ENCODE measurements at regions not wholly inside any gene's neighbourhood (a gene's known extent, or its start where the extent isn't known, plus 50 kb on each side); places are given as distances from the start of the nearest gene placed in this dataset.
"Not testable (repeated sequence)": the region's sequence is repeated elsewhere in the genome, so short reads cannot be mapped to it uniquely, and the experiment has no call there.

DNA sequence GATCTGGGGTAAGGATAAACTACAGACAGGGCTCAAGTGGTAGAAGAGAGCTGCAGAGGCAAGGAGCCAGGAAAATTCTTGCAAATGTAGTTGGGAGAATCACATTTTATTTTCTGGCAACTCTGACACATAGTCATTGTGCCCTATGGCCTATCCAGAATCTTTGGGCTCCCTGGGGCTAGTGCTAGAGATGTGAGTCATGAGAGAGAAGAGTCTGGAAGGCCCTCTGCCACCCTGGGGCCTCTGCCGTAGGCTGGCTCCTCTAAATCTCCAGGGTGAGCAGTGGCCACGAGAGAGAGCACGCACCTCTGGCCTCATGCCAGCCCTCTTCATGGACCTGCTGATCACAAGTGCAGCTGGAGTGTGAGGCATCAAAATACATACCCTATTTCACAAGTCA lies 74.3 kb upstream of the SSBP2 start:
- DNase-seq = no peak

DNA sequence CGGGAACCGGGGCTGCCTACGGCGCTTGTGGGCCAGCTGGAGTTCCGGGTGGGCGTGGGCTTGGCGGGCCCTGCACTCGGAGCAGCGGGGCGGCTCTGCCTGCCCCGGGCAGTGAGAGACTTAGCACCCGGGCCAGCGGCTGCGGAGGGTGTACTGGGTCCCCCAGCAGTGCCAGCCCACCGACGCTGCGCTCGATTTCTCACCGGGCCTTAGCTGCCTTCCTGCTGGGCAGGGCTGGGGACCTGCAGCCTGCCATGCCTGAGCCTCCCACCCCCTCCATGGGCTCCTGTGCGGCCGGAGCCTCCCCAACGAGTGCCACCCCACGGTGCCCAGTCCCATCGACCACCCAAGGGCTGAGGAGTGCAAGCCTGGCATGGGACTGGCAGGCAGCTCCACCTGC lies 72.8 kb upstream of the SSBP2 start:
- DNase-seq = not testable (repeated sequence)

- no peak for DNase-seq
These were observed 70.0 kb upstream of the SSBP2 start for GRCh38 chr5:81820863-81821262.

DNA sequence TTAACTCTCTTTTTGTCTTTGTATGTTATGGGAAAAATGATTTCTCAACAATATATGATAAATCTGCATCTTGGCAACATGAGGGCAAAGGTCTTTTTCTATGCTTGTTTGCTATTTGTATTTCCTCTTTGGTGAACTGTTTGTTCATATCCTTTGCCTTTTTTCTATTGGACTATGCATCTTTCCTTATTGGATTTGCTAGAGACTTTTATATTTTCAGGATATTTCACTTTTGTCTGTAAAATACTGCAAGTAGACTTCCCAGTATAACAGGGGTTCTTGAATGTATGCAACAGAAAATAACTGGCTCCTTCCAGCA lies 69.4 kb upstream of the SSBP2 start:
- DNase-seq = no peak

DNA sequence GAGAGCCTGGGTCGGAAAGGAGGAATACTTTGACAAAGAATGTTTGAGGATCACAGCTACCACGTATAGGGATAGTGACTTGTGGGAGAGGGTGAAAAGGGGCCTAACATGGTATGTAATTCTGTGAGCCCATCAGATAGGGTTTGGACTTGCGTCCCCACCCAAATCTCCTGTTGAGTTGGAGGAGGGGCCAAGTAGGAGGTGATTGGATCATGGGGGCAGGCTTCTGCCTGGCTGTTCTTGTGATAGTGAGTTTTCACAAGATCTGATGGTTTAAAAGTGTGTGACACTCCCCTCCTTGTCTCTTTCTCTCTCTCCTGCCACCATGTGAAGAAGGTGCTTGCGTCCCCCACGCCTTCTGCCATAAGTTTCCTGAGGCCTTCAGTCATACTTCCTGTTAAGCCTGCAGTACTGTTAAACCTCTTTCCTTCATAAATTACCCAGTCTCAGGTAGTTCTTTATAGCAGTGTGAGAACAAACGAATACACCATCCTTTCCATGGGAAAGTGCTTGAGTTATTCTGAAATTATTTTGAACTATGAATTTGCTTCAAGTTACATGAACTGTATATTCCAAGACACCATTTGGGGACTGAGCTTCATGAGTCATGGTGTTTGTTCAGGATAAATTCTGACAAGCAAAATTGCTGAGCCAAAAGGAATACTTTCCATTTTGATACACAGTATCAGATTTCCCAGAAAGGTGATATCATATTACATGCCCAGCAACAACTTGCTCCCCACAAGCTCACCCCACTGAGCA lies 68.8 kb upstream of the SSBP2 start:
- no peak for DNase-seq

DNA sequence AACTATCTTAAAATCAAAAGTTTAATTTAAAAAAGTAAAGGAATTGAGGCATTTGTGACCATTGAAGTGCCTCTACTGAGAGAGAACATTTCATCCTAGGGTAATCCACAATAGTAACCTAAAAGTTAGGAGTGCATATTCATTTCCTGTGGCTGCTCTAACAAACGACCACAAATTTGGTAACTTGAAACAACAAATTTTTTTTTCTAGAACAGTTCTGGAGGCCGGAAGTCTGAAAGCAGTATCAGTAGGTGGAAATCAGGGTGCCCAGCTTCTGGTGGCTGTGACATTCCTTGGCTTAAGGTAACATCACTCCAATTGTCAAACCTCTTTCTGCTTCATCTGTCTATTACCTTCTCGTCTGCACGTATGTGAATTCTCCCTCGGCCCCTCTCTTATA lies 67.1 kb upstream of the SSBP2 start:
- DNase-seq = no peak

- DNase-seq = no peak
These were observed 66.2 kb upstream of the SSBP2 start for GRCh38 chr5:81817086-81817485.

DNA sequence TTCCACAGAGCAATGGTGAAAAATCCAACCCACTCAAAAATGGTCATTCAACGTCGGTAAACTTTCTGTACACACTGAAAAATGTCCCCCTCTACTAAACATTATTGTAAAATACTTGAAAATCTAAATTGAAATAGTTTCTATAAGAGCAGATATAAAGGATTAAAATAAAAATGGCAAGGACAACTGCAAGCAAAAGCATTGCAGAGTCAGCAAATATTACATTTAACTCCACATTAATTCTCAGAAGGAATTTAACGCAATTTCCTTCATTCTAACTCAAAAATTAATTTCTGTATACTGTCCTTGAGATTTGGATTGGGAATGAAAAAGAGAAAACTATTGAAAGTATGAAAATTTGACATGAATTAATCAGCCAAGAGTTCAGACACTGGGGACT lies 64.4 kb upstream of the SSBP2 start:
- DNase-seq = no peak

GRCh38 chr5:81808106-81808505 lies 57.2 kb upstream of the SSBP2 start:
- no peak for DNase-seq

GRCh38 chr5:81805086-81805485 lies 54.2 kb upstream of the SSBP2 start:
- DNase-seq = no peak

DNA sequence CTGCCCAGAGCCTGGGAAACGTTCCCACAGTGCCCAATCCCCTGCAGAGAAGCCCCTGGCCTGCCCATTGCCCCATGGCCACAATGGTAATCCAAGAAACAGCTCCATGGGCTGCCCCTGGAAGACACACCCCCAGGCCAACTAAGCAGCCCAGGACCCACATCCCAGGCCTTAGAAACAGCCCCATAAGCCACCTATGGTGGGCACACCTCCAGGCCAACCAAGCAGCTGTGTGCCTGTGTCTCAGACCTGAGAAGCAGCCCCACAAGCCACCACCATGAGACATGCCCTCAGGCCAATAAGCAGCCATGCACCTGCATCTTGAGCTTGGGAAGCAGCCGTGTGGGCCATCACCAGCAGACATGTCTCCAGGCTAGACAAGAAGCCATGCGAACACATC lies 52.9 kb upstream of the SSBP2 start:
- no peak for DNase-seq

- no peak for DNase-seq
These were observed 51.7 kb upstream of the SSBP2 start for GRCh38 chr5:81802625-81803024.

- no peak for DNase-seq
These were observed 51.1 kb upstream of the SSBP2 start for GRCh38 chr5:81802020-81802419.

DNA sequence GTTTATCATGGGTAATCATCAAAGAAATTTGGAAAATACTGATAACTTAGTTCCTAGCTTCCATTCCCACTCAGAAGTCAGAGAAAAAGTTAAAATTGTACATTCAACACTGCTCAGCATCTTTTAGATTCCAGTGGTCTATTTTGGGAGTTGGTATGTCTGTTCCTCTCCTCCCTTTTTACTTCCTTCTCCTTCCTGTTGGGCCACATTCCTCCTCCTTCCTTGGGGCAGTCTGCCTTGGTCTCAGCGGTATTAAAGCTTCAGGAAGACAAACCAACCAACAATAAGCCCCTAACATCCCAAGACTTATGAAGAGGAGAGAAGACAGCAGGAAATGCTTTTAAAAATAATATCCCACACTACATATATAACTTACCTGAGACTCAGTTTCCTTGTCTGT lies 49.9 kb upstream of the SSBP2 start:
- DNase-seq = no peak
